Cardiac fibroblast (primary cell): ENCODE measurements at regions not wholly inside any gene's neighbourhood (a gene's known extent, or its start where the extent isn't known, plus 50 kb on each side); places are given as distances from the start of the nearest gene placed in this dataset.

Source experiments
- DNase-seq, 2 donors: peaks; one replicate each; pipeline versions ENCODE4 v3.0.0 to v3.0.0-alpha.2; 2010; ENCODE audit warnings: low read depth in 2 of 2
- H3K4me3 ChIP-seq, 2 donors: replicated peaks in 1 of 2; 1 replicate in 1 of 2; 2 replicates in 1 of 2; pipeline ENCODE4 v1.5.1; 2011; ENCODE audit warnings: low read depth in 2 of 2, low read length in 2 of 2, mild to moderate bottlenecking in 2 of 2, moderate library complexity in 1 of 2
- TF ChIP-seq, protein P1 (sequence below): IDR thresholded peaks from one replicate; pipeline ENCODE4 v1.5.1; 2011; ENCODE audit warnings: low read depth, mild to moderate bottlenecking, low read length, inconsistent platforms

DNA sequence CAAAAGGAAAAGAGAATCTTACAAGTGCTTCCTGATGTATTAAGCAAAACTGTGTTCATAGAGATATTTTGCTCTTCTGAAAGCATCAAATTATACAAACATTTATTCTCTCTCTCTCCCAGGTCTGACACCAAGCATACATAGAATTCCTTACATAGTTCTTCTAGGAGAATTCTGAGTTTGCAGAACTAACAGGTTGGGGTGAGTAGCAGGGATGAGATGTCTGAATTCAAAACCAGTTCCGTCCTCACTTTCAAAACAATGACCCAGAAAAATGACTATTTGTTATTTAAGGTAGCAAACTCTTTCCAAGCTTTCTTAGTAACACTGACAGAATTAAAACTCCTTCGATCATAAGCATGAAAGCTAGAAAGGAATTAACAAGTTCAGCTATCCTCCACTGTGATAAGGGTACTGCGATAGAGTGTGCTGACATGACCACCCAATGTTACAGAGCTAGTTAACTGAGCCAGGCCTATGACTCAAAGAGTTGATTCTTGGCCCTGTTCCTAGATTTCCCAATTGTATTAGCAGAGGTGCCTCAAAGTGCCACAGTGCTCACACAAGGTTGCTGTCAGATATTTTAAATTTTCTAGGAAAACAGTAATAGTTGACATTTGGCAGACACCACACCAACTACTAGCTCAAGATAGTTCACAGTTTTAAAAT lies 85.8 kb upstream of the SETBP1 start:
- H3K4me3 ChIP-seq: no peak overlapping the region
- DNase-seq: peak; percentile 76 to 83
- TF ChIP-seq, protein P1, sequence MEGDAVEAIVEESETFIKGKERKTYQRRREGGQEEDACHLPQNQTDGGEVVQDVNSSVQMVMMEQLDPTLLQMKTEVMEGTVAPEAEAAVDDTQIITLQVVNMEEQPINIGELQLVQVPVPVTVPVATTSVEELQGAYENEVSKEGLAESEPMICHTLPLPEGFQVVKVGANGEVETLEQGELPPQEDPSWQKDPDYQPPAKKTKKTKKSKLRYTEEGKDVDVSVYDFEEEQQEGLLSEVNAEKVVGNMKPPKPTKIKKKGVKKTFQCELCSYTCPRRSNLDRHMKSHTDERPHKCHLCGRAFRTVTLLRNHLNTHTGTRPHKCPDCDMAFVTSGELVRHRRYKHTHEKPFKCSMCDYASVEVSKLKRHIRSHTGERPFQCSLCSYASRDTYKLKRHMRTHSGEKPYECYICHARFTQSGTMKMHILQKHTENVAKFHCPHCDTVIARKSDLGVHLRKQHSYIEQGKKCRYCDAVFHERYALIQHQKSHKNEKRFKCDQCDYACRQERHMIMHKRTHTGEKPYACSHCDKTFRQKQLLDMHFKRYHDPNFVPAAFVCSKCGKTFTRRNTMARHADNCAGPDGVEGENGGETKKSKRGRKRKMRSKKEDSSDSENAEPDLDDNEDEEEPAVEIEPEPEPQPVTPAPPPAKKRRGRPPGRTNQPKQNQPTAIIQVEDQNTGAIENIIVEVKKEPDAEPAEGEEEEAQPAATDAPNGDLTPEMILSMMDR: no peak

DNA sequence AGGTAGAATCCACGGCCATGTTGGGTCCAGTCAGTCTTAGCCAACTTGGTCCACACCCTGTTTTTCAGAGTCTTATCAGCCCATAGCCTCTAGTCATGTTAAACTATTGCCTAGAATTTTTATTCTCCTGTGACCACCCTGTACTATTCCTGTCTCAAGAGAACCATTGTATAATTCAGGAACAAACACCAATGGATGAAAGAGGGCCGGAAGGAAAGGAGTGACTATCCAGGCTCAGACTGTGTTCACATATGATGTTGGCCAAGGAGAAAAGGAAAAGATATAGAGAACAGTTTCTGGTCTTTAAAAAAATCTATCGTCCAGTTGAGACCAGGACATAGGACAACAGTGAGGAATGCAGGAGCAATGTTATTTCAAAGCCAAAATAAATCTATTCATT lies 82.9 kb upstream of the SETBP1 start:
- DNase-seq: no peak
- H3K4me3 ChIP-seq: no peak overlapping the region
- TF ChIP-seq, protein P1: no peak

DNA sequence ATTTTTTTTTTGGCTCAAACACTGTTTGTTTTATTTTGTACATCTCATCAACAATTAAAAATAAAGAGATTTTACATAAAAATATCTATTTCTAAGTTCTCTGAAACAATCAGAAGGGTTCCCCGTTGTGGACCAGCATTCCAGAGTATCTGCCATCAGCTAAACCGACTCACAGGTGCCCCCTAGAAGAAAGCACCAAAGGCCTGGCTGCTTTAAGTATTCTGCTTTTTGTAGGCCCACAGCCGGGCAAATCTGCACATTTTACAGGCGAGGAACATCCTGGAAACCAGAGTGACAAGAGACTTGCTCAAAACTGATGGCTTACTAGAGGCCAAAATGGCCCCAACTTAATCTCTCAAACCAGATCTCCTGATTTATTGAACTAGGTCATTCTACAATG lies 82.2 kb upstream of the SETBP1 start:
- H3K4me3 ChIP-seq: no peak overlapping the region
- DNase-seq: no peak
- TF ChIP-seq, protein P1: no peak

DNA sequence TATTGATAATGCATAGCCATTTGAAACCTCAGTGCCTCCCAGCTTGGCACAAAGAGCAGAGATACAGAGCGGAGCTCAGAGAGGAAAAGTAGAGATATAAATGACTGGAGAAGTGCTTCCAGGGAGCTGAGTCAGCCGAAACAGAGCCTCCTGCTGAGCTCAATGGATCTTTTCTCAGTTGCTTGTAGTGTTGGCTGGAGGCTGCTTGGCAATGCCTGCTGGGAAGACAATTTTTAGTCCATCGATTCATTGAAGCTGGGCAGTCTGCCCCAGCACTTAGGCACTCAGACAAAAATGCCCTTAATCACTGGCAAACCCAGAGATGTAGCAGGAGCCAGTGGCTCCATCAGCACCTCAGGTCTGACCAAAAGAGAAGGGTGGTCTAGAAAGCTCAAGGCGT lies 81.3 kb upstream of the SETBP1 start:
- no peak overlapping the region for H3K4me3 ChIP-seq
- DNase-seq: peak in 1 of 2 donors; percentile 62
- TF ChIP-seq, protein P1: no peak

DNA sequence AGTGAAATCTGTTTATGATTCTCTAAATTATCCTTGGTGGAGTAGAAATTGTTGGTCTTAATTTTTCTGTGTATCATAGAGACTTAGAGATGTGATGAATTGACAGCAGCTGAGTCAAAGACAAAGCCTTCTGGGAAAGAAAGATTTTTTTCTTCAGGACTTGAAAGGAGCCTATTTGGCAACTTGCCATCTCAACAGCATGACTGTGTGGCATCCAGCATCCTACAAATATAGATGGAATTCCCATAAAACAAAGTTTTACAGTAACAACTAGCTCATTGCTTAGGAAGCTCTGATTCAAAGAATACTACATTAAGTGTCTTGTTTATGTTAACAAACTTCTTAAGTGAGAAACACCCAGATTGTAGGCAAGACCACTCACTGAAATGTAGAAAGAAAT lies 79.2 kb upstream of the SETBP1 start:
- TF ChIP-seq, protein P1: no peak
- no peak overlapping the region for H3K4me3 ChIP-seq
- peak; percentile 60 to 71 for DNase-seq

DNA sequence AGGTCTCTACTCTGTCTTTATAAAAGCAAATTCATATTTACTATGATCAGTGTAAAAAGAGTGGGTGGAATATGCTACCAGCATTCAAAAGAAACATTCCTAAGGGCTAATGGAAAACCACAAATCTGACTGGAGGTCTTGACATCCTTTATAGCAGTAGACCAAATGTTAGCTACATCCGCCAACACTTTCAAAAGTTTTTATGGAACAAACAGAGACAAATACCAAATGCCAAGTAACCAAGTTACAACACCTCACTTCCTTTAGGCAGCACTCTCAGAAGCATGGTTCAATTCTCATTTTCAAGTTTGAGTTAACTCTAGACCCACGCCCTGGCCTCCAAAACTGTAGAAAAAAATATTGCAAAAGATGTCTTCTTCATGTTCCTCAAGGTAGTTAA lies 78.3 kb upstream of the SETBP1 start:
- TF ChIP-seq, protein P1: no peak
- no peak overlapping the region for H3K4me3 ChIP-seq
- DNase-seq: peak; percentile 51 to 85

DNA sequence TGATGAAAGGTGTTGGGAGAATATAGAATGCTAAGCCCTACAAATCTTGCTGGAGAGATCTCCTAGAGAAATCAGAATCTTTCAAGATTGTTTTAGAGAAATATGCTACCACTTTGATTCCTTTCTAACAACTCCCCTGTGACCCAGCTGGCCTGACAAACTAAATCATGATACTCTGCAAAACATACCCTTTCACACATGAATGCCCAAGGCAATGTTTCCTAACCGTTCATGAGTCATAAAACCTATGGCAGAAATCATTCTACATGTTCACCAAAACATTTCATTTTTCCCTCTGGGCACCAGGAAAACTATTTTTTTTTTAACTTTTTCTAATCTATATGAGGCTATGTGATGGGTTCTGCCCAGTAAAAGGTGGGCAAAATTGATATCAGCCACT lies 77.8 kb upstream of the SETBP1 start:
- TF ChIP-seq, protein P1: no peak
- H3K4me3 ChIP-seq: no peak overlapping the region
- no peak for DNase-seq
